CD8-positive, alpha-beta memory T cell (primary cell): ENCODE measurements at regions not wholly inside any gene's neighbourhood (a gene's known extent, or its start where the extent isn't known, plus 50 kb on each side); places are given as distances from the start of the nearest gene placed in this dataset.
"Not testable (repeated sequence)": the region's sequence is repeated elsewhere in the genome, so short reads cannot be mapped to it uniquely, and the experiment has no call there.

Experiments used
- CTCF ChIA-PET: fragments of 350-600 bp; sonication (Branson Sonifier 250); formaldehyde crosslinking; loops from one replicate; lab custom pipeline; 2021; ENCODE audit warnings: antibody characterized with exemption; lab: Charles Lee
- POLR2A ChIA-PET: fragments of 350-600 bp; sonication (Branson Sonifier 250); formaldehyde crosslinking; loops from one replicate; lab custom pipeline; 2021; ENCODE audit warnings: antibody characterized with exemption; lab: Charles Lee
- DNase-seq, 5 donors: peaks; one replicate each; pipeline versions ENCODE4 v3.0.0 to v3.0.0-alpha.2; 2020 to 2022; ENCODE audit warnings: mixed read lengths in 1 of 5
- H3K27ac ChIP-seq: one replicate; pipeline ENCODE4 v1.7.0; 2013; ENCODE audit warnings: low read depth, mild to moderate bottlenecking, low read length, moderate library complexity
- H3K27me3 ChIP-seq: 2 replicates; pipeline ENCODE4 v1.7.0; 2013; ENCODE audit warnings: low read length, mild to moderate bottlenecking; ENCODE audit not compliant: insufficient read depth, poor library complexity, severe bottlenecking
- H3K36me3 ChIP-seq: 2 replicates; pipeline ENCODE4 v1.7.0; 2013; ENCODE audit warnings: mild to moderate bottlenecking, low read length, moderate library complexity; ENCODE audit not compliant: insufficient read depth
- H3K4me1 ChIP-seq: 2 replicates; pipeline ENCODE4 v1.7.0; 2013; ENCODE audit warnings: mild to moderate bottlenecking, low read length, moderate library complexity; ENCODE audit not compliant: insufficient read depth
- H3K4me3 ChIP-seq: 2 replicates; pipeline ENCODE4 v1.7.0; 2013; ENCODE audit warnings: mild to moderate bottlenecking, low read length
- H3K9me3 ChIP-seq: 2 replicates; pipeline ENCODE4 v1.7.0; 2013; ENCODE audit warnings: mild to moderate bottlenecking, low read length
- H3K27ac Mint-ChIP-seq, 8 donors: one replicate each; pipeline ENCODE4 v1.8.0; 2020 to 2021; ENCODE audit warnings: mixed read lengths in 8 of 8, mild to moderate bottlenecking in 6 of 8, inconsistent platforms in 3 of 8, moderate library complexity in 3 of 8
- H3K27me3 Mint-ChIP-seq, 2 donors: one replicate each; pipeline ENCODE4 v1.8.0; 2020 to 2021; ENCODE audit warnings: mixed read lengths in 2 of 2, mild to moderate bottlenecking in 1 of 2, moderate library complexity in 1 of 2
- H3K36me3 Mint-ChIP-seq, 3 donors: one replicate each; pipeline ENCODE4 v1.8.0; 2020 to 2021; ENCODE audit warnings: mixed read lengths in 3 of 3, inconsistent platforms in 1 of 3, mild to moderate bottlenecking in 1 of 3
- H3K4me1 Mint-ChIP-seq, 3 donors: one replicate each; pipeline ENCODE4 v1.8.0; 2020 to 2021; ENCODE audit warnings: mixed read lengths in 3 of 3, inconsistent platforms in 1 of 3, mild to moderate bottlenecking in 1 of 3
- H3K4me3 Mint-ChIP-seq, 7 donors: one replicate each; pipeline ENCODE4 v1.8.0; 2020 to 2021; ENCODE audit warnings: mixed read lengths in 7 of 7, mild to moderate bottlenecking in 6 of 7, moderate library complexity in 4 of 7, inconsistent platforms in 2 of 7
- H3K9me3 Mint-ChIP-seq, 5 donors: one replicate each; pipeline ENCODE4 v1.8.0; 2020 to 2022; ENCODE audit warnings: mixed read lengths in 5 of 5, mild to moderate bottlenecking in 3 of 5, moderate library complexity in 2 of 5, inconsistent platforms in 1 of 5

GRCh38 chr21:25531538-25532250 is 75.6 kb downstream of the MRPL39 start:
- H3K36me3 ChIP-seq, H3K9me3 ChIP-seq, H3K27ac ChIP-seq, H3K4me1 ChIP-seq, H3K36me3 Mint-ChIP-seq, POLR2A ChIA-PET, H3K4me3 ChIP-seq, H3K27ac Mint-ChIP-seq, DNase-seq, H3K27me3 ChIP-seq, H3K9me3 Mint-ChIP-seq, H3K4me3 Mint-ChIP-seq, H3K27me3 Mint-ChIP-seq, H3K4me1 Mint-ChIP-seq, CTCF ChIA-PET: not testable (repeated sequence)

DNA sequence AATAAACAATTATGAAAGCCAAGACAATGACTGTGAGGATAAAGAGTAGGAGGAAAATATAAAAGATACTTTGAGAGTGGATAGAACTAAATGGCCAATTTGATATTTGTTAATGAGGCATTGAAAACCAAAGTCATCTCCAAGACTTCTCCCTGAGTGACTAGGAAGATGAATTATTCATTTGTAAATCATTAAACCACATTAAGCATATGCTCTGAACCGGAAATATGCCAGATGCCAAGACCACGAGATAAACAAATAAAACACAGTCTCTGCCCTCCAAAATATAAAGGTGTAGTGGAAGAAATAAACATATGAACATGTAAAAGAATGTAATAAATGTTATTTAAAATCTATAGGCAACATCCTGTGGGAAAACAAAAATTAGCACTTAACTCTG is 78.8 kb downstream of the MRPL39 start:
- no peak for DNase-seq
- H3K27me3 Mint-ChIP-seq: peaks cover 0 to 3% of the 10 kb centered on the region in 2 donors
- Histone ChIP-seq H3K4me1 (no peaks in the 10 kb centered on the region), H3K27ac (no peak overlapping the region), H3K4me3 (no peak overlapping the region), H3K27me3 (no peaks in the 10 kb centered on the region), H3K9me3 (no peaks in the 10 kb centered on the region), H3K36me3 (no peaks in the 10 kb centered on the region)
- no peaks in the 10 kb centered on the region for H3K4me1 Mint-ChIP-seq
- no peak overlapping the region for H3K27ac Mint-ChIP-seq
- peaks cover 0 to 2% (median 0%) of the 10 kb centered on the region in 5 donors for H3K9me3 Mint-ChIP-seq
- ChIA-PET POLR2A (no interaction called here), CTCF (no interaction called here)
- no peak overlapping the region for H3K4me3 Mint-ChIP-seq
- peaks cover 0 to 5% (median 2%) of the 10 kb centered on the region in 3 donors for H3K36me3 Mint-ChIP-seq

GRCh38 chr21:25518491-25518911 is 88.8 kb downstream of the MRPL39 start:
- ChIA-PET CTCF (no interaction called here), POLR2A (no interaction called here)

DNA sequence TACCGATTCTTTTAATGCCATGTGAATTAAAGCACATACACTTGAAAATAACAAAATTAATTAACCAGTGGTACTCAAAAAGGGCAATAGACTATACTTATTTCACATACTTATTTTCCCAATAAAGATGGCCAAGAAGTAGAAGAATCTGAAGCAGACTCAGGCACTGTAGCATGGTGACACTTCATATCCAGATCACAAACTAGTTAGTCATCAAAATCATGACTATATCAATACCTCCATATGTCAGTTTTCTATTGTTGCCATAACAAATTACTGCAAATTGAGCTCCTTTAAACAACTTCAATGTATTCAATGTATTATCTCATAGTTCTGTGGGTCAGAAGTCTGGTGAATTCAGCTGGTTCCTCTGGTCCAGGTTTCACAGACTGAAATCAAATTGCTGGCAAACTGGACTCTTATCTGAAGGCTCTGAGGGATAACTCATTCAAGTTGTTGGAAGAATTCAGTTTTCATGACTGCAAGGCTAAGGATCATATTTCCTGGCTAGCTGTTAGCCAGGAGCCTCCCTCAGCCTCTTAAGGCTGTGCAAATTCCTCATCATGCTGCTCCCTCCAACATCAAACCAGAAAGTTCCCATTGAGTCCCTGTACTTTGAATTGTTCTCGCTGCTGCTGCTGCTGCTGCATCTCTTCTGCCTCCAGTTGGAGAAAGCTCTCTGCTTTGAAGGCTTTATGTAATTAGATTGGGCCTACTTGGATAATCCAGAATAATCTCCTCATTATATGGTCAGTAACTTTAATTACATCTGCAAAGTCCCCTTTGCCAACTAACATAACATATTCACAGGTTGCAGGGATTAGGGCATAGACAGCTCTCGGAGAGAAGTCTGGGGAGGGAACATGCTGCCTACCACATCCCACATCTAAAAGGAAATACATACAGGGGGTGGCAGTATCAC is 91.5 kb downstream of the MRPL39 start:
- Histone ChIP-seq H3K9me3 (no peaks in the 10 kb centered on the region), H3K27ac (no peak overlapping the region), H3K27me3 (no peaks in the 10 kb centered on the region), H3K4me3 (no peak overlapping the region), H3K4me1 (no peaks in the 10 kb centered on the region), H3K36me3 (no peaks in the 10 kb centered on the region)
- POLR2A ChIA-PET: no interaction called here
- no peak for DNase-seq
- Mint-ChIP-seq H3K36me3 (peaks cover 0 to 3% (median 0%) of the 10 kb centered on the region in 3 donors), H3K27ac (no peak overlapping the region), H3K4me1 (peaks cover 2 to 10% (median 7%) of the 10 kb centered on the region in 3 donors), H3K4me3 (no peak overlapping the region), H3K27me3 (peaks cover 1 to 3% of the 10 kb centered on the region in 2 donors), H3K9me3 (no peaks in the 10 kb centered on the region)
- CTCF ChIA-PET: no interaction called here

More at GRCh38 chr21:25518491-25518911, 88.8 kb downstream of the MRPL39 start:
- no peak overlapping the region for H3K27ac Mint-ChIP-seq
- Histone ChIP-seq H3K27ac (no peak overlapping the region), H3K9me3 (no peaks in the 10 kb centered on the region), H3K4me1 (no peaks in the 10 kb centered on the region), H3K36me3 (no peaks in the 10 kb centered on the region), H3K27me3 (no peaks in the 10 kb centered on the region), H3K4me3 (no peak overlapping the region)
- H3K4me3 Mint-ChIP-seq: no peak overlapping the region
- H3K9me3 Mint-ChIP-seq: no peaks in the 10 kb centered on the region
- no peaks in the 10 kb centered on the region for H3K36me3 Mint-ChIP-seq
- no peak for DNase-seq
- H3K4me1 Mint-ChIP-seq: peaks cover 0 to under 1% (median 0%) of the 10 kb centered on the region in 3 donors
- H3K27me3 Mint-ChIP-seq: peaks cover 1 to 3% of the 10 kb centered on the region in 2 donors

- Mint-ChIP-seq H3K36me3 (peaks cover 0 to 3% (median 0%) of the 10 kb centered on the region in 3 donors), H3K4me3 (no peak overlapping the region), H3K27me3 (peaks cover 1 to 8% of the 10 kb centered on the region in 2 donors), H3K27ac (no peak overlapping the region), H3K4me1 (peaks cover 6 to 21% (median 16%) of the 10 kb centered on the region in 3 donors), H3K9me3 (no peaks in the 10 kb centered on the region)
- Histone ChIP-seq H3K4me1 (no peaks in the 10 kb centered on the region), H3K27ac (no peak overlapping the region), H3K36me3 (no peaks in the 10 kb centered on the region), H3K27me3 (no peaks in the 10 kb centered on the region), H3K9me3 (no peaks in the 10 kb centered on the region), H3K4me3 (no peak overlapping the region)
- ChIA-PET POLR2A (no interaction called here), CTCF (no interaction called here)
- no peak for DNase-seq
These were observed 93.5 kb downstream of the MRPL39 start for GRCh38 chr21:25513810-25514209.

- POLR2A ChIA-PET: no interaction called here
- Mint-ChIP-seq H3K27ac (peak overlapping the region in 1 of 8 donors; percentile 0), H3K27me3 (peaks cover 0 to 9% of the 10 kb centered on the region in 2 donors)
These were observed 94.9 kb downstream of the MRPL39 start for GRCh38 chr21:25512095-25513081.

DNA sequence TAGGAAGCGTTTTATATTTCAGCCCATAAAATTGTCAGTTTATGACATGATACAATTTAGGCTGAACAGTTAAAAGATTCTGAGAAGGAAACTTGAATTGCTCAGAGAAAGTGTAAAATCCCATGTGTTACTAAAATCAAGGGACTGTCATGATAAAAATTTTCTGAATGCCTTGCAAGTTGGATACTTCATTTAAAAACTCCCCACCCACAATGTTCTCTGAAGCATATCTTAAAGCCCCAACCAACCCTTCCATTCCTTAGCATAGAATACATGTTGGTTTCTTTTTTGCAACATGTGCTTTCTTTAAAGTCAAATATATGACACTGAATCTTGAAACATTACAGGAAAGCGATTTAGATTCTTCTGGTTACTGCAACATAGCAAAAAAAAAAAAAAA is 97.4 kb downstream of the MRPL39 start:
- Histone ChIP-seq H3K27me3 (no peaks in the 10 kb centered on the region), H3K36me3 (no peaks in the 10 kb centered on the region), H3K4me1 (no peaks in the 10 kb centered on the region), H3K27ac (no peak overlapping the region), H3K4me3 (no peak overlapping the region), H3K9me3 (no peaks in the 10 kb centered on the region)
- peaks cover 3 to 16% of the 10 kb centered on the region in 2 donors for H3K27me3 Mint-ChIP-seq
- H3K4me3 Mint-ChIP-seq: peak overlapping the region in 1 of 7 donors; percentile 36
- no peaks in the 10 kb centered on the region for H3K9me3 Mint-ChIP-seq
- peaks cover 6 to 34% (median 27%) of the 10 kb centered on the region in 3 donors for H3K4me1 Mint-ChIP-seq
- peak overlapping the region in 2 of 8 donors; percentile 19 to 31 for H3K27ac Mint-ChIP-seq
- ChIA-PET POLR2A (no interaction called here), CTCF (no interaction called here)
- H3K36me3 Mint-ChIP-seq: peaks cover 0 to 3% (median 0%) of the 10 kb centered on the region in 3 donors
- DNase-seq: no peak

More at GRCh38 chr21:25512095-25513081, 94.9 kb downstream of the MRPL39 start:
- DNase-seq: no peak
- no peak overlapping the region for H3K4me3 ChIP-seq
- CTCF ChIA-PET: no interaction called here
- no peaks in the 10 kb centered on the region for H3K36me3 ChIP-seq
- peaks cover 6 to 34% (median 27%) of the 10 kb centered on the region in 3 donors for H3K4me1 Mint-ChIP-seq
- no peaks in the 10 kb centered on the region for H3K9me3 ChIP-seq
- H3K4me3 Mint-ChIP-seq: no peak overlapping the region
- H3K9me3 Mint-ChIP-seq: no peaks in the 10 kb centered on the region
- no peaks in the 10 kb centered on the region for H3K27me3 ChIP-seq
- no peaks in the 10 kb centered on the region for H3K4me1 ChIP-seq
- no peak overlapping the region for H3K27ac ChIP-seq
- H3K36me3 Mint-ChIP-seq: peaks cover 0 to 3% (median 0%) of the 10 kb centered on the region in 3 donors
